ENCODE measurements at regions not wholly inside any gene's neighbourhood (a gene's known extent, or its start where the extent isn't known, plus 50 kb on each side); places are given as distances from the start of the nearest gene placed in this dataset.

DNA sequence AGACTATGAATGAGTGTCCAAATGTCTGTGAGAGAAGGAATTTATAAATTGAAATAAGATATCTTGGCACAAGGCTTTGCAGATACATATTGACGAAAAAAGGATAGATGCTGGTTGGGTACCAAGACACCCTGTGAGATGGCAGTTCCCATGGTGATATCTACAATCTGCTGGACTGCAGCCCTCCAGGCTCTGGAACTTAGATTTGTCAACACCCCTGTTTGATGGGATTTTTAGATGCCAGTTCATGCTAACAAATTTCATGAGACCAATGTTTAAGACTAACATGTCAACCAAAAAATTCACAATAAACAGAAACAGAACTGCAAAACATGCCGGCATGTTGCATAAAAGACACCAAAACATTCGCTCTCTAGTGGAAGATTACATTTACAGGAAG lies 400.3 kb upstream of the CNTNAP5 start:
- no peak overlapping the region for H3K4me3 ChIP-seq (replicated peaks; ENCODE audit: low read depth, low read length)
- TF ChIP-seq, protein P1, sequence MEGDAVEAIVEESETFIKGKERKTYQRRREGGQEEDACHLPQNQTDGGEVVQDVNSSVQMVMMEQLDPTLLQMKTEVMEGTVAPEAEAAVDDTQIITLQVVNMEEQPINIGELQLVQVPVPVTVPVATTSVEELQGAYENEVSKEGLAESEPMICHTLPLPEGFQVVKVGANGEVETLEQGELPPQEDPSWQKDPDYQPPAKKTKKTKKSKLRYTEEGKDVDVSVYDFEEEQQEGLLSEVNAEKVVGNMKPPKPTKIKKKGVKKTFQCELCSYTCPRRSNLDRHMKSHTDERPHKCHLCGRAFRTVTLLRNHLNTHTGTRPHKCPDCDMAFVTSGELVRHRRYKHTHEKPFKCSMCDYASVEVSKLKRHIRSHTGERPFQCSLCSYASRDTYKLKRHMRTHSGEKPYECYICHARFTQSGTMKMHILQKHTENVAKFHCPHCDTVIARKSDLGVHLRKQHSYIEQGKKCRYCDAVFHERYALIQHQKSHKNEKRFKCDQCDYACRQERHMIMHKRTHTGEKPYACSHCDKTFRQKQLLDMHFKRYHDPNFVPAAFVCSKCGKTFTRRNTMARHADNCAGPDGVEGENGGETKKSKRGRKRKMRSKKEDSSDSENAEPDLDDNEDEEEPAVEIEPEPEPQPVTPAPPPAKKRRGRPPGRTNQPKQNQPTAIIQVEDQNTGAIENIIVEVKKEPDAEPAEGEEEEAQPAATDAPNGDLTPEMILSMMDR (IDR thresholded peaks at IDR 0.05; ENCODE audit: low read length, missing control alignments) = no peak

DNA sequence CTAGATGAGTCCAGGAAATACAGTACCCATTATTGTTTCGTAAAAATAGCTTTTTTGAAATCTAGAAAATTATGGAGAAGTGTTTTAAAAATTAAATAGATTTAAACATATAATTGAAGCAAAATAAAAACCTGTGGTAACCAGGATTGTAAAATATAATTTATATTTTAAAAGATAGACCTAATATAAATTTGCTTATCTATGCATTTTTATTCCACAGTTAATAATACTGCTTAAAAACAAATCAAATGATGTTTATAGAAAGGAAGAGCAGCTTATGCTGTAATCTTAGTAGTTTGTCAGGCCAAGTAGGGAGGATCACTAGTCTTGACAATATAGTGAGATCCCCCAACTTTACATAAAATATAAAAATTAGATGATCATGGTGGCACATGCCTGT lies 388.9 kb upstream of the CNTNAP5 start:
- DNase-seq (ENCODE audit: low read depth) = no peak
- no peak overlapping the region for H3K4me3 ChIP-seq (replicated peaks; ENCODE audit: low read depth, low read length)
- TF ChIP-seq, protein P1 (IDR thresholded peaks at IDR 0.05; ENCODE audit: low read length, missing control alignments) = no peak

More for the DNA sequence above, 400.3 kb upstream of the CNTNAP5 start:
- no peak for DNase-seq (ENCODE audit: low read depth)

DNA sequence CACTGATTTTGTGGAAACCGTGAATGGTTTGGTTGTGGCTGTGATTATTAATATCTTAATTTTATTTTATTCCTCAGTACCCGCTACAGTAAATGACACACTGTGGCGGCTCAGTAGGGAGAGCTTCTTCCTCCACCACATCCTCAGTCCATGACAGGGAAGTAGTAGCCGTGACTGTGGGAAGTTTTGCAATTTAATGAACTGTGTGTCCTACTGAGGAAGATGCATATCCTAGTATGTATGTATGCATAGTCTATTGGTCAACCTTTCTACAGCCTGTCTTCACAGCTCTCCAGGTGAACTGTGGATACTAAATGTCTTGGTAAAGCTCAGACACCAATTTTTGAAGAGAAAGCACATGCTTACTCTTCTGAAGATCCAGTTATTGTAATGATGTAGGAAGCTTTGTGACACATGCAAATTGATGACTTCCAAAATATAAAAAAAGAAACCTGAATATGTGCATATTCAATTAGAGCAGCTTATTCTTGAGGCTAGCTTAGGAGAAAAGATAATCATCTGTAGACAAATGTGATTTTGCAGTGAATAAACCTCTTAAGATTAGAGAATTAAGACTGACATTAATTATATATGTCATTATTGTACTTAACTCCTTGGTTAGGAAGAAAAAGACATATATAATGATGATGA lies 384.3 kb upstream of the CNTNAP5 start:
- TF ChIP-seq, protein P1 (IDR thresholded peaks at IDR 0.05; ENCODE audit: low read length, missing control alignments) = no peak
- H3K4me3 ChIP-seq (replicated peaks; ENCODE audit: low read depth, low read length) = no peak overlapping the region
- no peak for DNase-seq (ENCODE audit: low read depth)

DNA sequence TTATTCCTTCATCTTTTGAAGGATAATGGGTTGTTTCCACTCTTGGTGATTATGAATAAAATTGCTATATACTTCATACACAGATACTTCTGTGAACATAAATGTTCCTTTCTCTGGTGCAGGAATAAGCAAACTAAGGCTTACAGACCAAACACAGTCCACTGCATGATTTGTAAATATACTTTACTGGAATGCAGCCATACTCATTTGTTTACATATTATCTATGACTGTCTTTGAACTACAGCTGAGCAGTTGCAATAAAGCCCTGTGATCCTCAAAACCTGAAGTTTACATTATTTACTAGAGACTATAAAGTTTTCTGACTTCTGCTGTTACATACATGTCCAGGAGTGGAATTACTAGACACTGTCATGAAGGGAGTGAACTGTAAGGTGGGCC lies 381.0 kb upstream of the CNTNAP5 start:
- TF ChIP-seq, protein P1 (IDR thresholded peaks at IDR 0.05; ENCODE audit: low read length, missing control alignments) = no peak
- DNase-seq (ENCODE audit: low read depth) = no peak
- no peak overlapping the region for H3K4me3 ChIP-seq (replicated peaks; ENCODE audit: low read depth, low read length)

DNA sequence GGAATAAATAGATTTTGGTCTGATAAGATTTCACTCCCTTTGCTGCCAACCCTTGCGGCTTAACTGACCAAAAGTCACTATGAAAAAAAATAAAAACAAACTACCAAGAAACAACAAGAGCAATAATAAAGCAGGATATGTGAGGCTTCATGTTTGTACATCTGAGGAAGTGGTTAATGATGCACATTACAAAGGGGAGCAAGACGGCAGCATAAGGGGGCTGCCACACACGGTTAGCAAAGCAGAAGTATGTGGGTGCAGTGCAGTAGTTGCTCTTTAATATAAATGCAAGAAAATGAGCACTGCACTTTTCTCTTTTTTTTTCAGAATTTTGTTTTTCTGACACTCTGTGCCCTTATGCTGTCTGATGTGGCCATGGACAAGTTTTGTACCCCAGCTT lies 377.1 kb upstream of the CNTNAP5 start:
- TF ChIP-seq, protein P1 (IDR thresholded peaks at IDR 0.05; ENCODE audit: low read length, missing control alignments) = no peak
- no peak for DNase-seq (ENCODE audit: low read depth)
- H3K4me3 ChIP-seq (replicated peaks; ENCODE audit: low read depth, low read length) = no peak overlapping the region

DNA sequence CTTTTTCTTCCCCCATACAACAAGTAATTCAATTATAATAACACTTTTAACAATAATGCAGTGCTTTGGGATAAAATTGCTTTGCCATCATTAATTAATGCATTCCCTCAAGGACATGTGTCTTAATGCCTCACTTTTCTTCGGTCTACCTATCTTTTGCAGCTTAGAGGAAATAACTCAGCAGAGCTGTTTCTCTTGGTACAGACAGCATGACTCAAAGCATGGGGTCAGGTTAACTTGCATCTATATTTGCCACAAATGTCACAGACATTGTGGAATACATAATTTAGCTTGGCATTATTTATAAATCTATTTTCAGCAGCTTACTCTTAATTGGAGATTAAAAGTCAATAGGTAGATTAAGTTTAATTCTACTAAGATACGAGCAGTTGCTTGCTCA lies 376.1 kb upstream of the CNTNAP5 start:
- TF ChIP-seq, protein P1 (IDR thresholded peaks at IDR 0.05; ENCODE audit: low read length, missing control alignments) = no peak
- no peak overlapping the region for H3K4me3 ChIP-seq (replicated peaks; ENCODE audit: low read depth, low read length)
- DNase-seq (ENCODE audit: low read depth) = no peak

DNA sequence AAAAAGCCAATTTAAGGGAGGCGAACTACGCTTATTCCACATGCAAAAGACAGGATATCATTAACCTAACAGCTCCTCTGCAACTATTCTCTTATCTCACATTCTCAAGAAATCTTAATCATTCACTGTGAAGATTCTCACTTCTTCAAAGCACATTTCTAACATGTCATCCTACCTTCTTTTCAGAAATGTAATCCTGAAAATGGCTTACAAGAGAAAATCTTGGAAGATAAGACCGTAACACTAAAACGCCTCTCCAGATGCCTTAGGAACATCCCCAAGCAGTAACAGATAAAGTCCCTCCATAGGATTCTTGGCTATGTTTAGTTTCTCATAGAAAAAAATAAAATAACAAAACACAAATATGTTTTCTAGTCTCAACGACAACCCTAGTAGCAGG lies 373.9 kb upstream of the CNTNAP5 start:
- DNase-seq (ENCODE audit: low read depth) = no peak
- no peak overlapping the region for H3K4me3 ChIP-seq (replicated peaks; ENCODE audit: low read depth, low read length)
- TF ChIP-seq, protein P1 (IDR thresholded peaks at IDR 0.05; ENCODE audit: low read length, missing control alignments) = no peak

Data from fibroblast of pulmonary artery (primary cell).